Keratinocyte (primary cell): ENCODE measurements at regions not wholly inside any gene's neighbourhood (a gene's known extent, or its start where the extent isn't known, plus 50 kb on each side); places are given as distances from the start of the nearest gene placed in this dataset.

Experiments used
- DNase-seq: peaks from one replicate; pipeline ENCODE4 v3.0.0-alpha.2; 2011; ENCODE audit warnings: low read depth, missing footprints, low spot score
- FAIRE-seq: peaks from 2 replicates; lab custom pipeline; 2011; peaks lifted over from hg19 to GRCh38; lab: Jason Lieb, UNC
- H2AFZ ChIP-seq: 2 replicates; pipeline ENCODE4 v1.6.0; 2012; ENCODE audit warnings: low read length, control low read depth, inconsistent platforms; ENCODE audit not compliant: control insufficient read depth
- H3K27ac ChIP-seq: 2 replicates; pipeline ENCODE4 v1.5.1; 2011; ENCODE audit warnings: low read length; ENCODE audit not compliant: control insufficient read depth, insufficient read depth
- H3K27me3 ChIP-seq: 3 replicates; pipeline ENCODE4 v1.6.0; 2011; ENCODE audit warnings: low read length; ENCODE audit not compliant: control insufficient read depth, insufficient read depth; ENCODE audit errors: extremely low read depth
- H3K36me3 ChIP-seq, 2 experiments: 2 replicates in 1 of 2; 3 replicates in 1 of 2; pipeline ENCODE4 v1.5.1; 2011; ENCODE audit warnings: low read length in 2 of 2, mild to moderate bottlenecking in 1 of 2; ENCODE audit not compliant: control insufficient read depth in 2 of 2, insufficient read depth in 2 of 2; ENCODE audit errors: extremely low read depth in 1 of 2
- H3K4me1 ChIP-seq: 3 replicates; pipeline ENCODE4 v1.5.1; 2011; ENCODE audit warnings: low read length; ENCODE audit not compliant: control insufficient read depth, insufficient read depth; ENCODE audit errors: extremely low read depth
- H3K4me2 ChIP-seq: 3 replicates; pipeline ENCODE4 v1.6.0; 2011; ENCODE audit warnings: low read depth, low read length; ENCODE audit not compliant: control insufficient read depth, insufficient read depth; ENCODE audit errors: extremely low read depth
- H3K4me3 ChIP-seq, 3 experiments: fragments of 200-600 bp in 1 of 3; sonication (generic) in 1 of 3; 2 replicates in 2 of 3; 3 replicates in 1 of 3; pipeline ENCODE4 v1.5.1; 2011 to 2016; ENCODE audit warnings: low read length in 3 of 3, mild to moderate bottlenecking in 3 of 3, control low read depth in 2 of 3, inconsistent platforms in 1 of 3, low read depth in 1 of 3, mixed read lengths in 1 of 3, mixed run types in 1 of 3, moderate library complexity in 1 of 3; ENCODE audit not compliant: control insufficient read depth in 2 of 3, insufficient read depth in 2 of 3; ENCODE audit errors: extremely low read depth in 1 of 3
- H3K79me2 ChIP-seq: 2 replicates; pipeline ENCODE4 v1.6.0; 2012; ENCODE audit warnings: low read length; ENCODE audit not compliant: control insufficient read depth, insufficient read depth
- H3K9ac ChIP-seq: 3 replicates; pipeline ENCODE4 v1.6.0; 2011; ENCODE audit warnings: low read length; ENCODE audit not compliant: control insufficient read depth, insufficient read depth; ENCODE audit errors: extremely low read depth
- H3K9me1 ChIP-seq: 3 replicates; pipeline ENCODE4 v1.6.0; 2011; ENCODE audit warnings: low read length; ENCODE audit not compliant: control insufficient read depth, insufficient read depth; ENCODE audit errors: extremely low read depth
- H3K9me3 ChIP-seq: 2 replicates; pipeline ENCODE4 v1.5.1; 2012; ENCODE audit warnings: low read depth, low read length; ENCODE audit not compliant: control insufficient read depth
- H4K20me1 ChIP-seq: 3 replicates; pipeline ENCODE4 v1.6.0; 2011; ENCODE audit warnings: low read length; ENCODE audit not compliant: control insufficient read depth, insufficient read depth; ENCODE audit errors: extremely low read depth
- CTCF ChIP-seq, 3 experiments: IDR thresholded peaks in 1 of 3; conservative IDR thresholded peaks in 1 of 3; optimal IDR thresholded peaks in 1 of 3; 2 replicates in 2 of 3; 3 replicates in 1 of 3; pipeline versions ENCODE3 to v1.5.1; 2011; ENCODE audit warnings: low read length in 3 of 3, mild to moderate bottlenecking in 3 of 3, moderate library complexity in 2 of 3, control low read depth in 1 of 3, inconsistent platforms in 1 of 3; ENCODE audit not compliant: insufficient read depth in 2 of 3; ENCODE audit errors: extremely low read depth in 1 of 3
- EZH2 ChIP-seq: IDR thresholded peaks from one replicate; pipeline ENCODE4 v1.6.1; 2012; ENCODE audit warnings: inconsistent platforms, mild to moderate bottlenecking, low read length, moderate library complexity
- dilution Hi-C: fragments of 300-500 bp; cut with MboI; formaldehyde crosslinking; loops from one replicate; pipeline ENCODE4 v1.7.0; 2020; ENCODE audit warnings: low sequenced_read_pairs; ENCODE audit not compliant: extremely low pct_ligation_motif_present

- Histone ChIP-seq H3K9ac (no peak overlapping the region), H3K4me2 (no peak overlapping the region), H3K27ac (no peak overlapping the region), H4K20me1 (no peaks in the 10 kb centered on the region), H2AFZ (no peak overlapping the region), H3K4me3 (no peak overlapping the region), H3K9me3 (peaks cover 3% of the 10 kb centered on the region), H3K36me3 (no peaks in the 10 kb centered on the region), H3K27me3 (no peaks in the 10 kb centered on the region), H3K79me2 (no peaks in the 10 kb centered on the region), H3K4me1 (no peaks in the 10 kb centered on the region), H3K9me1 (no peaks in the 10 kb centered on the region)
- dilution Hi-C loops, result no loop called here
- DNase-seq (no peak), FAIRE-seq (no peak)
- TF ChIP-seq CTCF (optimal IDR thresholded peaks at IDR 0.05 in 1 of 3, IDR thresholded peaks at IDR 0.05 in 1 of 3, conservative IDR thresholded peaks at IDR 0.05 in 1 of 3; ENCODE audit: extremely low read depth in 1 of 3, insufficient read depth in 2 of 3, low read length in 3 of 3), result no peak
- TF ChIP-seq EZH2, result no peak
These were observed 502.9 kb upstream of the ARGLU1 start for GRCh38 chr13:107070792-107071191.

- dilution Hi-C loops, result no loop called here
- TF ChIP-seq EZH2, result no peak
- no peak for TF ChIP-seq CTCF (optimal IDR thresholded peaks at IDR 0.05 in 1 of 3, IDR thresholded peaks at IDR 0.05 in 1 of 3, conservative IDR thresholded peaks at IDR 0.05 in 1 of 3; ENCODE audit: extremely low read depth in 1 of 3, insufficient read depth in 2 of 3, low read length in 3 of 3)
- DNase-seq (no peak), FAIRE-seq (no peak)
- H3K4me3 ChIP-seq, result no peak overlapping the region
- no peaks in the 10 kb centered on the region for H3K36me3 ChIP-seq
- H4K20me1 ChIP-seq, result no peaks in the 10 kb centered on the region
- H3K4me1 ChIP-seq, result no peaks in the 10 kb centered on the region
- H3K9me1 ChIP-seq, result no peaks in the 10 kb centered on the region
- no peak overlapping the region for H3K9ac ChIP-seq
- H3K27ac ChIP-seq, result no peak overlapping the region
- H3K4me2 ChIP-seq, result no peak overlapping the region
- H2AFZ ChIP-seq, result no peak overlapping the region
- H3K9me3 ChIP-seq, result peaks cover 3% of the 10 kb centered on the region
- H3K27me3 ChIP-seq, result no peaks in the 10 kb centered on the region
- H3K79me2 ChIP-seq, result no peaks in the 10 kb centered on the region
These were observed 501.3 kb upstream of the ARGLU1 start for GRCh38 chr13:107069108-107069776.
